Lung (tissue), 11 donors: ENCODE measurements at regions not wholly inside any gene's neighbourhood (a gene's known extent, or its start where the extent isn't known, plus 50 kb on each side); places are given as distances from the start of the nearest gene placed in this dataset.

ENCODE experiments used
- ATAC-seq: fragments of 200-7000 bp; cut with Tn5 transposase; one replicate; pipeline ENCODE4 v1.9.1; 2020; ENCODE audit warnings: moderate number of reproducible peaks; ENCODE audit not compliant: insufficient read depth, low FRiP score
- DNase-seq, 3 donors: peaks; one replicate each; pipeline ENCODE4 v3.0.0-alpha.2; 2013 to 2017
- H3K27ac ChIP-seq, 2 donors: one replicate each; pipeline ENCODE4 v1.5.1; 2013; ENCODE audit warnings: mild to moderate bottlenecking in 2 of 2, moderate library complexity in 2 of 2, control low read depth in 1 of 2, inconsistent platforms in 1 of 2, low read depth in 1 of 2, low read length in 1 of 2
- H3K27me3 ChIP-seq, 3 donors: one replicate each; pipeline ENCODE4 v1.5.1; 2013; ENCODE audit warnings: low read length in 2 of 3; ENCODE audit not compliant: control insufficient read depth in 3 of 3, insufficient read depth in 3 of 3
- H3K36me3 ChIP-seq, 4 donors: one replicate each; pipeline ENCODE4 v1.5.1; 2013; ENCODE audit warnings: low read length in 4 of 4, mild to moderate bottlenecking in 1 of 4, moderate library complexity in 1 of 4; ENCODE audit not compliant: control insufficient read depth in 4 of 4, insufficient read depth in 4 of 4
- H3K4me1 ChIP-seq, 5 donors: one replicate each; pipeline ENCODE4 v1.5.1; 2013; ENCODE audit warnings: low read length in 5 of 5, mild to moderate bottlenecking in 2 of 5, moderate library complexity in 1 of 5; ENCODE audit not compliant: control insufficient read depth in 5 of 5, insufficient read depth in 5 of 5
- H3K4me3 ChIP-seq: one replicate; pipeline ENCODE4 v1.5.1; 2013; ENCODE audit warnings: mild to moderate bottlenecking, control low read depth, moderate library complexity
- H3K9ac ChIP-seq, 2 donors: one replicate each; pipeline ENCODE4 v1.5.1; 2013; ENCODE audit warnings: low read length in 2 of 2, control low read depth in 1 of 2; ENCODE audit not compliant: insufficient read depth in 1 of 2
- H3K9me3 ChIP-seq, 4 donors: one replicate each; pipeline ENCODE4 v1.5.1; 2013; ENCODE audit warnings: low read length in 3 of 4, mild to moderate bottlenecking in 1 of 4, moderate library complexity in 1 of 4; ENCODE audit not compliant: control insufficient read depth in 4 of 4, insufficient read depth in 3 of 4
- WGBS, 2 donors: extraction: QIAGEN DNeasy Blood & Tissue Kit; methylation state at CpG; one replicate each; pipeline ENCODE4 v1.1.7; 2013; 5-methylcytosine and 5-hydroxymethylcytosine counted together
- TF ChIP-seq, protein P1 (sequence below): IDR thresholded peaks from 2 replicates; pipeline ENCODE4 v1.5.1; 2012; ENCODE audit warnings: mild to moderate bottlenecking; ENCODE audit errors: control extremely low read depth, extremely low read depth
- donor health status: control.
- donor health status: control.
- donor health status: Bipolar disorder and iron deficiency.
- donor health status: healthy.
- donor health status: DM: yes; HTN: yes; CAD: no.

- Histone ChIP-seq H3K4me1 (no peaks in the 10 kb centered on the region), H3K9me3 (peaks cover 0 to 2% (median 0%) of the 10 kb centered on the region in 4 donors), H3K27ac (no peak overlapping the region), H3K27me3 (no peaks in the 10 kb centered on the region), H3K9ac (no peak overlapping the region), H3K4me3 (no peak overlapping the region), H3K36me3 (no peaks in the 10 kb centered on the region)
- TF ChIP-seq, protein P1, sequence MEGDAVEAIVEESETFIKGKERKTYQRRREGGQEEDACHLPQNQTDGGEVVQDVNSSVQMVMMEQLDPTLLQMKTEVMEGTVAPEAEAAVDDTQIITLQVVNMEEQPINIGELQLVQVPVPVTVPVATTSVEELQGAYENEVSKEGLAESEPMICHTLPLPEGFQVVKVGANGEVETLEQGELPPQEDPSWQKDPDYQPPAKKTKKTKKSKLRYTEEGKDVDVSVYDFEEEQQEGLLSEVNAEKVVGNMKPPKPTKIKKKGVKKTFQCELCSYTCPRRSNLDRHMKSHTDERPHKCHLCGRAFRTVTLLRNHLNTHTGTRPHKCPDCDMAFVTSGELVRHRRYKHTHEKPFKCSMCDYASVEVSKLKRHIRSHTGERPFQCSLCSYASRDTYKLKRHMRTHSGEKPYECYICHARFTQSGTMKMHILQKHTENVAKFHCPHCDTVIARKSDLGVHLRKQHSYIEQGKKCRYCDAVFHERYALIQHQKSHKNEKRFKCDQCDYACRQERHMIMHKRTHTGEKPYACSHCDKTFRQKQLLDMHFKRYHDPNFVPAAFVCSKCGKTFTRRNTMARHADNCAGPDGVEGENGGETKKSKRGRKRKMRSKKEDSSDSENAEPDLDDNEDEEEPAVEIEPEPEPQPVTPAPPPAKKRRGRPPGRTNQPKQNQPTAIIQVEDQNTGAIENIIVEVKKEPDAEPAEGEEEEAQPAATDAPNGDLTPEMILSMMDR = no peak
- DNase-seq = no peak
- ATAC-seq = no peak
These were observed 980.6 kb upstream of the PIK3C3 start for GRCh38 chr18:40974448-40974847.

DNA sequence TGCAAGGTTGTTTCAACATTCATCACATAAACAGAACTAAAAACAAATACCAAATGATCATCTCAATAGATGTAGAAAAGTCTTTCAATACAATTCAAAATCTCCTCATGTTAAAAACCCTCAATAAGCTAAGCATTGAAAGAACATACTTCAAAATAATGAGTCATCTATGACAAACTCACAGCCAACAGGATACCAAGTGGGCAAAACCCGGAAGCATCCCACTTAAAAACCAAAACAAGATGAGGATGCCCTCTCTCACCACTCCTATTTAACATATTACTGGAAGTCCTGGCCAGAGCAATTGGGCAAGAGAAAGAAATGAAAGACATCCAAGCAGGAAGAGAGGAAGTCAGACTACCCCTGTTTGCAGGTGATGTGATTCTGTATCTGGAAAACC is 992.2 kb upstream of the PIK3C3 start:
- no peaks in the 10 kb centered on the region for H3K4me1 ChIP-seq
- no peak overlapping the region for H3K27ac ChIP-seq
- H3K9ac ChIP-seq = no peak overlapping the region
- H3K4me3 ChIP-seq = no peak overlapping the region
- H3K9me3 ChIP-seq = no peaks in the 10 kb centered on the region
- no peaks in the 10 kb centered on the region for H3K27me3 ChIP-seq
- no peaks in the 10 kb centered on the region for H3K36me3 ChIP-seq
- ATAC-seq = no peak
- no peak for DNase-seq
- WGBS, 2 donors = 71 to 85% methylated on average over 1 of the region's 1 CpG
- TF ChIP-seq, protein P1 = no peak

DNA sequence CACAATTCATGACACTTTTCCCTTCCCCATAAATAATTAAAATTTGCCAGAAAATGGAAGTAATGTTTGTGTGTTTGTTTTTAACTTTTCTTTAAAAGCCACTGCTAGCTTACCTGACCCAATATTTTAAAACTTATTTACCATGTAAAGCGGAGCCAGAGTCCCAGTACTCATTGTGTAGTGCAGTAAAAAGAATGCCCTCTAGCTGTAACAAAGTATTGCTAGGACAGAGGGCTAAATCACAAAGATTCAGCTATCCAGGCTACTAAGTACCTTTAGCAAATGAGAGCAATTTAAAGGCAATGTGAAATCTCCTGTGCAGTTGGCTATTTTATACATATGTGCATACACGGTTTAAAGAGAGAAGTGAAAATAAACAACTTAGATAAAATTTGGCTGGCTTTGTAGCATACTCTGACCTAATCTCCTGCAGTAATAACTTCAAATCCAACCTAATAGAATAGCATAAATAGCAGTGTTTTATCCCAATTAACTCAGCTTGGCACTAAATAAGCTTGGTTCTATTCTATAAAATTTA is 997.4 kb upstream of the PIK3C3 start:
- H3K9me3 ChIP-seq = peaks cover 0 to 2% (median 0%) of the 10 kb centered on the region in 4 donors
- no peak overlapping the region for H3K27ac ChIP-seq
- H3K4me3 ChIP-seq = no peak overlapping the region
- no peak overlapping the region for H3K9ac ChIP-seq
- no peaks in the 10 kb centered on the region for H3K4me1 ChIP-seq
- no peaks in the 10 kb centered on the region for H3K36me3 ChIP-seq
- H3K27me3 ChIP-seq = no peaks in the 10 kb centered on the region
- TF ChIP-seq, protein P1 = no peak
- DNase-seq = peak in 2 of 3 donors; percentile 6 to 19
- 66 to 76% methylated on average over 2 of the region's 2 CpGs for WGBS, 2 donors
- no peak for ATAC-seq

GRCh38 chr18:40956213-40956612 is 998.8 kb upstream of the PIK3C3 start:
- H3K4me1 ChIP-seq = no peaks in the 10 kb centered on the region
- 54 to 74% methylated on average over 1 of the region's 1 CpG for WGBS, 2 donors

More at GRCh38 chr18:40956213-40956612, 998.8 kb upstream of the PIK3C3 start:
- no peaks in the 10 kb centered on the region for H3K36me3 ChIP-seq
- no peak overlapping the region for H3K27ac ChIP-seq
- TF ChIP-seq, protein P1 = no peak
- H3K9me3 ChIP-seq = peaks cover 0 to 2% (median 0%) of the 10 kb centered on the region in 4 donors
- ATAC-seq (no peak), DNase-seq (no peak)
- H3K9ac ChIP-seq = no peak overlapping the region
- no peaks in the 10 kb centered on the region for H3K27me3 ChIP-seq
- no peak overlapping the region for H3K4me3 ChIP-seq
